GM18511 (cell line): ENCODE measurements at regions not wholly inside any gene's neighbourhood (a gene's known extent, or its start where the extent isn't known, plus 50 kb on each side); places are given as distances from the start of the nearest gene placed in this dataset.
"Not testable (repeated sequence)": the region's sequence is repeated elsewhere in the genome, so short reads cannot be mapped to it uniquely, and the experiment has no call there.

Experiments
- ATAC-seq: cut with Tn5 transposase; IDR thresholded peaks from one replicate; pipeline ENCODE4 v1.9.1; 2021; ENCODE audit warnings: mild to moderate bottlenecking, moderate library complexity; ENCODE audit not compliant: unreplicated experiment

GRCh38 chr5:53263151-53263550 lies 153.6 kb upstream of the MOCS2 start:
- ATAC-seq: no peak

- ATAC-seq: no peak
Observed at GRCh38 chr5:53265043-53265442, 155.5 kb upstream of the MOCS2 start.

GRCh38 chr5:53268241-53268640 lies 158.7 kb upstream of the MOCS2 start:
- not testable (repeated sequence) for ATAC-seq

GRCh38 chr5:53275666-53276065 lies 166.1 kb upstream of the MOCS2 start:
- ATAC-seq: no peak

GRCh38 chr5:53276825-53277224 lies 167.3 kb upstream of the MOCS2 start:
- ATAC-seq: no peak

- no peak for ATAC-seq
Observed at GRCh38 chr5:53277491-53277890, 167.9 kb upstream of the MOCS2 start.

- ATAC-seq: no peak
Observed at GRCh38 chr5:53287573-53287972, 178.0 kb upstream of the MOCS2 start.

- ATAC-seq: no peak
Observed at GRCh38 chr5:53288511-53288910, 179.0 kb upstream of the MOCS2 start.

GRCh38 chr5:53291047-53291446 lies 181.5 kb upstream of the MOCS2 start:
- no peak for ATAC-seq

- ATAC-seq: no peak
Observed at GRCh38 chr5:53291528-53291927, 182.0 kb upstream of the MOCS2 start.

- no peak for ATAC-seq
Observed at GRCh38 chr5:53298841-53299240, 181.6 kb upstream of the FST start.

- no peak for ATAC-seq
Observed at GRCh38 chr5:53302529-53302928, 177.9 kb upstream of the FST start.

GRCh38 chr5:53303105-53303504 lies 177.3 kb upstream of the FST start:
- no peak for ATAC-seq

GRCh38 chr5:53305316-53305715 lies 175.1 kb upstream of the FST start:
- ATAC-seq: not testable (repeated sequence)

GRCh38 chr5:53309653-53310052 lies 170.8 kb upstream of the FST start:
- ATAC-seq: no peak

- no peak for ATAC-seq
Observed at GRCh38 chr5:53311681-53312080, 168.7 kb upstream of the FST start.

GRCh38 chr5:53313145-53313544 lies 167.3 kb upstream of the FST start:
- ATAC-seq: no peak

GRCh38 chr5:53318303-53318702 lies 162.1 kb upstream of the FST start:
- ATAC-seq: no peak

- no peak for ATAC-seq
Observed at GRCh38 chr5:53319315-53319714, 161.1 kb upstream of the FST start.

GRCh38 chr5:53321073-53321472 lies 159.4 kb upstream of the FST start:
- ATAC-seq: no peak

GRCh38 chr5:53321721-53322120 lies 158.7 kb upstream of the FST start:
- ATAC-seq: no peak

GRCh38 chr5:53322257-53322656 lies 158.2 kb upstream of the FST start:
- ATAC-seq: no peak

- peak; percentile 6 for ATAC-seq
Observed at GRCh38 chr5:53323511-53323910, 156.9 kb upstream of the FST start.
